Ectodermal cell (in vitro differentiated cells): ENCODE measurements at regions not wholly inside any gene's neighbourhood (a gene's known extent, or its start where the extent isn't known, plus 50 kb on each side); places are given as distances from the start of the nearest gene placed in this dataset.

Source experiments
- H3K27ac ChIP-seq: 2 replicates; pipeline ENCODE4 v1.7.0; 2013; ENCODE audit warnings: mild to moderate bottlenecking, low read depth, low read length; ENCODE audit not compliant: insufficient read depth, poor library complexity, severe bottlenecking
- H3K27me3 ChIP-seq: 2 replicates; pipeline ENCODE4 v1.7.0; 2013; ENCODE audit warnings: mild to moderate bottlenecking, low read length; ENCODE audit not compliant: insufficient read depth, control insufficient read depth, poor library complexity, severe bottlenecking
- H3K36me3 ChIP-seq: one replicate; pipeline ENCODE4 v1.7.0; 2013; ENCODE audit warnings: low read length; ENCODE audit not compliant: control insufficient read depth, insufficient read depth
- H3K4me1 ChIP-seq: one replicate; pipeline ENCODE4 v1.7.0; 2013; ENCODE audit warnings: low read length; ENCODE audit not compliant: control insufficient read depth, insufficient read depth
- H3K4me3 ChIP-seq: 2 replicates; pipeline ENCODE4 v1.7.0; 2013; ENCODE audit warnings: low read depth, low read length, control low read depth; ENCODE audit not compliant: insufficient read depth
- H3K9me3 ChIP-seq: 2 replicates; pipeline ENCODE4 v1.7.0; 2013; ENCODE audit warnings: mild to moderate bottlenecking, low read length, moderate library complexity; ENCODE audit not compliant: control insufficient read depth
- WGBS, 2 experiments: methylation state at CpG; one replicate each; pipeline ENCODE4 v1.1.7; 2013; ENCODE audit warnings: missing lambda C conversion rate in 2 of 2; 5-methylcytosine and 5-hydroxymethylcytosine counted together

DNA sequence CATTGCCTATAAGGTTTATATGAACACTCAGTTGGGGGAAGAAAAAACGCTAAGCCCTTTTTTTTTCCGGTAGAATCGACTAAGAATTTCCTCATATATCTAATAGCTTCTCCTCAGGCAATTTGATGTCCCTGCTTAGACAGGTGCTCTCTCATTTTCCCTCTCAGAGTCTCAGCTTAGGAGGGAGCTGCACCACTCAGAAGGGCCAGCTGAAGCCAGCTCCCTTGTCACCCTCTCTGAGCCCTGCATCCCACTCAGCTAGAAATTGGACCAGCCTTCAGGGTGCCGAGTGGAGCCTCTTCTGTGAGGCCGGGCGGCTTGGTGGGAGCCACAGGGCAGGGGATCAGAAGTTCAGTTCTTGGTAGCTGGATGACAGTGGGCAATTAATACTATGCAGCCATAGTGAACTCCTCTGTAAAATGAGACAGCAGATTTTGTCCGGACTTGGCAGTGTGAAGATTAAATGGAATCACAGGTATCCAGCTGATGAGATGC lies 368.5 kb downstream of the MAFB start:
- Histone ChIP-seq H3K27me3 (no peaks in the 10 kb centered on the region), H3K4me1 (peaks cover 8% of the 10 kb centered on the region), H3K27ac (no peak overlapping the region), H3K4me3 (no peak overlapping the region), H3K9me3 (no peaks in the 10 kb centered on the region), H3K36me3 (no peaks in the 10 kb centered on the region)
- 92 to 97% methylated on average over 7 of the region's 7 CpGs for WGBS, 2 experiments

DNA sequence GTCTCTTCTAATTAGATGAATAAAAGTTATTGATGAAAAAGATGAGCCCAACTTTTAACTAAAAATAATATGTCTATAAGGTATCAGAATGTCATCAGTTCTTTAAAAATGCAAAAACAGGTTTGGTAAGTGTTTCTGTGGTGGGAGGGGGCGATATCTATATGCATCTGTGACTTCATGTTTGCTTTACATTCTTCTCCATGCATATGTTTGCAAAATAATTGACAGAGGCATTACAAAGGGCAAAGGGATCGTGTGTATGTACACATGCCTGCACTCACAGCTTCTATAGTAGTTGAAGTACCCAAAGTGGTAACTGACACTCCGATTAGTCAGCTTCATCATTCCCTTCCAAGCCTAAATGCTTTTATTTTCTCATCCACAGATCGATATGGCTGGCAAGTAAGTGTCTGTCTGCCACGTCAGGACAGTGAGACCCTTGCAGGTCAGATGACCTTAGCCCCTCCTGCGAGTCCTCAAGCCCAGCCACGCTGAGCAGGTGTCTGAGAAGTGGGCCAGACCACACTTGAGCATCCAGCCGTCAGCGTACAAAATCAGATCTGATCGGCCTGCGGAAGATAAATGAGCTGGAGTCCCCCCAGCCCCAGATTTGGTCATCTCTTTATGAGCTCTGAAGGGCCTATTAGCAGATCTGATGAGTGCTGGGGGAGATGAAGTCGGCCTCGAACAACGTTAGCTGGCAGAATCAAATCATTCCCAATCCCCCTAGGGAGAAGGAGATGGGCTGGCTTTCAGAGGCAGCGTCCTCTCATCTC lies 369.1 kb downstream of the MAFB start:
- Histone ChIP-seq H3K4me3 (no peak overlapping the region), H3K27ac (no peak overlapping the region), H3K9me3 (no peaks in the 10 kb centered on the region), H3K36me3 (no peaks in the 10 kb centered on the region), H3K27me3 (no peaks in the 10 kb centered on the region), H3K4me1 (peaks cover 8% of the 10 kb centered on the region)
- WGBS, 2 experiments: 88% methylated on average over 14 to 15 of the region's 15 CpGs

DNA sequence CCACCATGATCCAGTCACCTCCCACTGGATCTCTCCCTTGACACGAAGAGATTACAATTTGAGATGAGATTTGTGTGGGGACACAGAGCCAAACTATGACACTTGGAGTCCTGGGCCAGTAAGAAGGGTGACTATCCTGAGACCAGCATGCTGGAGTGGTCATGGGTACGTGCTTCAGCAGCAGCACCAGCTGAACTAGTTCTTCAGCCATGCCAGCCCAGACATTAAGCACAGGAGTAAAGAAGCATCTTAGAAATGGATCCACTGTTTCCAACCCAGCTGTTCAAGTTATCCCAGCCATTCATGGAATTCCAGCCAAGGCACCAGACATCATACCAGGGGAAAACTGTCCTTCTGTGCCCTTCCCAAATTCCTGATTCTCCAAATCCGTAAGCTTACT lies 370.0 kb downstream of the MAFB start:
- WGBS, 2 experiments: 95 to 97% methylated on average over 3 of the region's 3 CpGs
- H3K4me3 ChIP-seq: no peak overlapping the region
- no peak overlapping the region for H3K27ac ChIP-seq
- H3K36me3 ChIP-seq: no peaks in the 10 kb centered on the region
- H3K9me3 ChIP-seq: no peaks in the 10 kb centered on the region
- H3K4me1 ChIP-seq: peaks cover 8% of the 10 kb centered on the region
- H3K27me3 ChIP-seq: no peaks in the 10 kb centered on the region

DNA sequence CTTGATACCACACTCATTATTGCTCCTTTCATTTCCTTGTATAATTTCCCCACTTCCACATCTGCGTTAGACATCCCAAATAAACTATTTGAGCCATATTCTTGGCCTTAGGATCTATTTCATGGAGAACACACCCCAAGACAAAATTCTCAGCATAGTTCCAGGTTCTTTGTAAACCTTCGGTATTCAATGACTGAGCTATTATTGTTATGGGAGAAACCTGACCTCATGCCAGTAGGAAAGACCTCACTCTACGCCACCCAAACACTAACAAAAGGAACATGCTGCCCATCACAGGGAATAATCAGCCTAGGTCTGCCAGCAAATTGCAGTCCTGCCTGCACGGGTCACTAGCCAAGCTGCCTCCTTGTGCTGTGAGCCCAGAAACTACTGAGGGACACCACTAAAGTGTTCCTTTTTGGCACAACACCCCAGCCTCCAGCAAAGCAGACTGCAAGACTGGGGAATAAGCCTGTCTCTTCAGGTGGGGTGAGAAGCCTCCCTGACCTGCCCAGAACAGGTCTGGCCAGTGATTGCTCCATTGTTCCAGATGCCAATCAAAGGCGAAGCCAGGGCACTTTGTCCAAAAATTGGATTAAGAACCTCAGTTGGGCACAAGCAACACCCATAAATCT lies 371.8 kb downstream of the MAFB start:
- Histone ChIP-seq H3K27ac (no peak overlapping the region), H3K4me3 (no peak overlapping the region), H3K9me3 (no peaks in the 10 kb centered on the region), H3K36me3 (no peaks in the 10 kb centered on the region), H3K4me1 (peaks cover 8% of the 10 kb centered on the region), H3K27me3 (no peaks in the 10 kb centered on the region)
- WGBS, 2 experiments: 81 to 83% methylated on average over 5 of the region's 5 CpGs

DNA sequence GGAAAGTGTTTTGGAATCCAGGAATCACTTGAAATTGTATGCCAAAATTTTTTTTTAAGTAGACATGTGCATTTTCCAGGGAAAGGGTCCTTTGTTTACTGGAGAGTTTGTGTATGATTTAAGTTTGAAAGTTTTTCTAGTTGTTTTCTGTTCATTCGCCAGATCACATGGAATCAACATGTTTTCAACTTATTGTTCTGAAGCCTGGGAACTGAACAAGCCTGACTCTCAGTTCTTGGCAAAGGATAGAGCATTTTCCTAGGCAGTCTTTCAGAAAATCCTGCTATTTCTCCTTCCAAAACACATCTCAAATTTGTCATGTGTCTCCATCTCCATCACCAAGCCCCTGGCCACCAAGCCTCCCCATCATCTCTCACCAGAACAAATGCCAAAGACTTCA lies 374.8 kb downstream of the MAFB start:
- Histone ChIP-seq H3K27me3 (no peaks in the 10 kb centered on the region), H3K4me1 (peaks cover 8% of the 10 kb centered on the region), H3K4me3 (no peak overlapping the region), H3K9me3 (no peaks in the 10 kb centered on the region), H3K36me3 (no peaks in the 10 kb centered on the region), H3K27ac (no peak overlapping the region)
- WGBS, 2 experiments: 90 to 97% methylated on average over 1 of the region's 1 CpG

DNA sequence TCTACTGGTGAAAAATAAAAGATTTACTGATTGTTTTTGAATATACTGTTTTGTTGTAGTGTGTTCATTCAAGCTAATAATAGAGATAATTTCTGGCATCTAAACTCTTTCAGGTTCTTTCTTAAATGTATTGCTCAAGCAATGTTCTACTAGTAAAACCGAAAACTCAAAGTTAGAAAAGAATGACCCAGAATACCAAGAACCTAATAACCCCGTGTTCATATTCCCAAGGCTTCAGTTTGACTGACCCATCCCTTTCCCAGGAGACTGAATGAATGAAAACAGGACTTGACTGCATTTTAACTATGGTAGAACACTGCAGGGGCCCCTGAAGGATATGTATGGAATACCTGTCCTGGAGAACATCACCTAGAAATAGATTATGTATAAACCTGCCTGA lies 375.3 kb downstream of the MAFB start:
- H3K9me3 ChIP-seq: no peaks in the 10 kb centered on the region
- no peak overlapping the region for H3K4me3 ChIP-seq
- WGBS, 2 experiments: 93 to 100% methylated on average over 2 of the region's 2 CpGs
- H3K27me3 ChIP-seq: no peaks in the 10 kb centered on the region
- peaks cover 8% of the 10 kb centered on the region for H3K4me1 ChIP-seq
- no peak overlapping the region for H3K27ac ChIP-seq
- H3K36me3 ChIP-seq: no peaks in the 10 kb centered on the region

DNA sequence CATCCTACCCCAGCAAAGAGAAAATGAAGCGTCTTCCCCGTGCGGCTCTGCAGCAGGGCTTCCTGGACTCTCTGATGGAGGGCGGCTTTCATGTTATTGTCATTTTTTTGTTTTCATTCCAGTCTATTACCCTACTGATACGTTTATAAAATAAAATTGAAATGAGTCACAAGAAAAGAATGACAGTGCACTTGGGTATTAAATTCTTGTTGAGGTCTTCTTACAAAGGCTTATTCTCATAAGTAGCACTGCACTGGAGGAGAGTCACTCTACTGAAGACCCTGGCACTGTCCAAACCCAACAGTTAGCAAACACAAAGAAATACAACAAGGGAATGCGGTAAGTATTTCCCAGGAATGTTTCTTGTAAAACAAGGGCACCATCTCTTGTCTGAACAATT lies 379.3 kb downstream of the MAFB start:
- H3K4me1 ChIP-seq: peaks cover 5% of the 10 kb centered on the region
- no peak overlapping the region for H3K4me3 ChIP-seq
- H3K9me3 ChIP-seq: no peaks in the 10 kb centered on the region
- H3K36me3 ChIP-seq: no peaks in the 10 kb centered on the region
- no peaks in the 10 kb centered on the region for H3K27me3 ChIP-seq
- 91 to 98% methylated on average over 6 of the region's 6 CpGs for WGBS, 2 experiments
- H3K27ac ChIP-seq: no peak overlapping the region

DNA sequence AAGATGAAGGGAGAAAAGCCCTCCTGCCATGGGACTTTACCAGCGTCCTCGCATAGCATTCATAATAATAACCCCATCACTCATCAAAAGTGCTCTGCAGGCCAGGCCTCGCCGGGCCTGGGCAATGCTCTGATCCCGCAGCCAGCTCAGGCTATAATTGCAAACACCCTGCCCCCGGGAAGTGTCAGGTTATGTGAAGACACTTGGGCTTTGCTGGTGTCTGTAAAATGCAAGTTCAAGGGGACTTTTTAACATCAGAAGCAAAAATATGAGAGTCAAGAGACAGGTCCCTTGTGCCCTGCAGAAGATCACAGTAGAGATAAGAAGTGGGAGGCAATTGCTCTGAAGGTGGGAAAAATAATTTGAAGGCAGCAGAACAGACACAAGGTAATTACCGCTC lies 381.0 kb downstream of the MAFB start:
- no peak overlapping the region for H3K4me3 ChIP-seq
- H3K36me3 ChIP-seq: no peaks in the 10 kb centered on the region
- no peak overlapping the region for H3K27ac ChIP-seq
- peaks cover 5% of the 10 kb centered on the region for H3K4me1 ChIP-seq
- 83 to 93% methylated on average over 7 of the region's 7 CpGs for WGBS, 2 experiments
- H3K27me3 ChIP-seq: no peaks in the 10 kb centered on the region
- no peaks in the 10 kb centered on the region for H3K9me3 ChIP-seq

DNA sequence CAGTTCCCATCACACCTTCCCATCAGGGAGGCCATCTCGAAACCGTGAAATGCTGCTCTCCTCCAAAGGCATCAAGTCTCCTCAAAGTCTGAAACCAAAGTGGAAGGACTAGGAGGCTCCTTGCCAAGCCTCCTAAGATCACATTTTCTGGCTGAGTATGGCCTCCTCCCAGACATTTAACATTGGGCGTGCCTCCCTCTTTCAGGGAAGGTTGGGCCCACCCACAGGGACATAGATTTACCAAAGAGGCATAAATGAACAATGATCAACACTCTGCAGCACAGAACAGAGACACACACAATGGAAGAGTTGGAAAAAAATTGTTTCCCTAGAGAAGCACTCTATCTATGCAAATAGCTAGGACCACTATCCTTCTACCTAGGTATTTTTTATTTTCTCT lies 381.8 kb downstream of the MAFB start:
- H3K27me3 ChIP-seq: no peaks in the 10 kb centered on the region
- H3K4me3 ChIP-seq: no peak overlapping the region
- peaks cover 5% of the 10 kb centered on the region for H3K4me1 ChIP-seq
- no peaks in the 10 kb centered on the region for H3K36me3 ChIP-seq
- 77 to 81% methylated on average over 3 of the region's 3 CpGs for WGBS, 2 experiments
- H3K9me3 ChIP-seq: no peaks in the 10 kb centered on the region
- H3K27ac ChIP-seq: no peak overlapping the region

DNA sequence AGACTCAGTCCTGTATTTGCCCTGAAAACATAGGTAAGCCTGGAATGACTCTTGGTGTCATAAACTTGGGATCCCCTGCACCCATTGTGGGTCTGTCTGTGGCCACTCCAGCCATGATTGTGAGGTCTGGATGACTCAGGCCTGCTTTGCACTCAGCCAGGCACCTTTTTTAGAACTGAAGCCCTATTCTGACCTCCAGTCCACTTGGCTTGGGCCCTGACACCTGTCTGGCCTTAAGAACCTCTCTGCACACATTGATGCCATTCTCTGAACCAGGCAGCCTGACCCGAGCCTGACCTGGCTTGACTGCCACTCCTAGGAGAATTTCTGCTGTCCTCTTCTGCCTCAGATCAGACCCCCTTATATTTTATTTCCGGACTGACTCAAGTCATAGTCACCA lies 383.7 kb downstream of the MAFB start:
- H3K27me3 ChIP-seq: no peaks in the 10 kb centered on the region
- no peaks in the 10 kb centered on the region for H3K9me3 ChIP-seq
- H3K4me3 ChIP-seq: no peak overlapping the region
- no peaks in the 10 kb centered on the region for H3K36me3 ChIP-seq
- no peak overlapping the region for H3K27ac ChIP-seq
- H3K4me1 ChIP-seq: peaks cover 5% of the 10 kb centered on the region
- WGBS, 2 experiments: 86 to 88% methylated on average over 2 of the region's 2 CpGs
